ENCODE measurements at regions not wholly inside any gene's neighbourhood (a gene's known extent, or its start where the extent isn't known, plus 50 kb on each side); places are given as distances from the start of the nearest gene placed in this dataset.
A peak's percentile ranks its signal among the peaks of the same experiment; 100 is the strongest.
"Not testable (repeated sequence)": the region's sequence is repeated elsewhere in the genome, so short reads cannot be mapped to it uniquely, and the experiment has no call there.

- intact Hi-C loops (cut with DNase I; ENCODE audit: low total_unique reads); H3K4me3 ChIP-seq (ENCODE audit: low read depth, poor library complexity, severe bottlenecking); DNase-seq (ENCODE audit: low spot score in 2 of 2): not testable (repeated sequence)
- WGBS, 2 donors = 53 to 81% methylated on average over 2 to 3 of the region's 3 CpGs
Measured at GRCh38 chr11:94235772-94236171, 68.6 kb upstream of the IZUMO1R start.

- WGBS, 2 donors = 83 to 85% methylated on average over 4 of the region's 4 CpGs
- intact Hi-C loops (cut with DNase I; ENCODE audit: low total_unique reads); H3K4me3 ChIP-seq (ENCODE audit: low read depth, poor library complexity, severe bottlenecking); DNase-seq (ENCODE audit: low spot score in 2 of 2): not testable (repeated sequence)
Measured at GRCh38 chr11:94236416-94236815, 68.0 kb upstream of the IZUMO1R start.

- peak; percentile 28 to 95 for DNase-seq (ENCODE audit: low spot score in 2 of 2)
- intact Hi-C loops (cut with DNase I; ENCODE audit: low total_unique reads) = not testable (repeated sequence)
- WGBS, 2 donors = 83 to 84% methylated on average over 18 of the region's 18 CpGs
Measured at GRCh38 chr11:94237447-94238153, 66.8 kb upstream of the IZUMO1R start.

GRCh38 chr11:94238154-94238735 is 66.1 kb upstream of the IZUMO1R start:
- H3K4me3 ChIP-seq (ENCODE audit: low read depth, poor library complexity, severe bottlenecking); intact Hi-C loops (cut with DNase I; ENCODE audit: low total_unique reads): not testable (repeated sequence)
- 94 to 95% methylated on average over 24 of the region's 24 CpGs for WGBS, 2 donors
- peak; percentile 37 to 93 for DNase-seq (ENCODE audit: low spot score in 2 of 2)

More at GRCh38 chr11:94237447-94238153, 66.8 kb upstream of the IZUMO1R start:
- H3K4me3 ChIP-seq (ENCODE audit: low read depth, poor library complexity, severe bottlenecking) = not testable (repeated sequence)

GRCh38 chr11:94238774-94239173 is 65.6 kb upstream of the IZUMO1R start:
- H3K4me3 ChIP-seq (ENCODE audit: low read depth, poor library complexity, severe bottlenecking); intact Hi-C loops (cut with DNase I; ENCODE audit: low total_unique reads); DNase-seq (ENCODE audit: low spot score in 2 of 2): not testable (repeated sequence)

- WGBS, 2 donors = 67 to 72% methylated on average over 2 of the region's 2 CpGs
- intact Hi-C loops (cut with DNase I; ENCODE audit: low total_unique reads) = no loop called here
- DNase-seq (ENCODE audit: low spot score in 2 of 2) = no peak
- TF ChIP-seq POLR2A (IDR thresholded peaks at IDR 0.05) = no peak
- TF ChIP-seq CTCF (IDR thresholded peaks at IDR 0.05) = no peak
- H3K4me3 ChIP-seq (ENCODE audit: low read depth, poor library complexity, severe bottlenecking) = no peak overlapping the region
Measured at GRCh38 chr11:94241896-94242295, 62.5 kb upstream of the IZUMO1R start.

GRCh38 chr11:94243571-94244515 is 60.5 kb upstream of the IZUMO1R start:
- no peak for TF ChIP-seq POLR2A (IDR thresholded peaks at IDR 0.05)
- no peak for TF ChIP-seq CTCF (IDR thresholded peaks at IDR 0.05)
- intact Hi-C loops (cut with DNase I; ENCODE audit: low total_unique reads) = no loop called here
- no peak overlapping the region for H3K4me3 ChIP-seq (ENCODE audit: low read depth, poor library complexity, severe bottlenecking)
- WGBS, 2 donors = 62 to 71% methylated on average over 4 of the region's 4 CpGs
- no peak for DNase-seq (ENCODE audit: low spot score in 2 of 2)

- no peak for TF ChIP-seq CTCF (IDR thresholded peaks at IDR 0.05)
- no peak for TF ChIP-seq POLR2A (IDR thresholded peaks at IDR 0.05)
- no peak overlapping the region for H3K4me3 ChIP-seq (ENCODE audit: low read depth, poor library complexity, severe bottlenecking)
- intact Hi-C loops (cut with DNase I; ENCODE audit: low total_unique reads) = no loop called here
- no peak for DNase-seq (ENCODE audit: low spot score in 2 of 2)
Measured at GRCh38 chr11:94245121-94245520, 59.3 kb upstream of the IZUMO1R start.

- DNase-seq (ENCODE audit: low spot score in 2 of 2); H3K4me3 ChIP-seq (ENCODE audit: low read depth, poor library complexity, severe bottlenecking); intact Hi-C loops (cut with DNase I; ENCODE audit: low total_unique reads): not testable (repeated sequence)
- WGBS, 2 donors = 69 to 87% methylated on average over 6 of the region's 6 CpGs
Measured at GRCh38 chr11:94248301-94248700, 56.1 kb upstream of the IZUMO1R start.

Measured in lower leg skin (tissue), 4 donors.